ENCODE measurements at regions not wholly inside any gene's neighbourhood (a gene's known extent, or its start where the extent isn't known, plus 50 kb on each side); places are given as distances from the start of the nearest gene placed in this dataset.
"Not testable (repeated sequence)": the region's sequence is repeated elsewhere in the genome, so short reads cannot be mapped to it uniquely, and the experiment has no call there.

- TF ChIP-seq CTCF (IDR thresholded peaks at IDR 0.05; ENCODE audit: insufficient read depth, low read length); REST (IDR thresholded peaks at IDR 0.05; ENCODE audit: insufficient replicate concordance, low read depth); SPI1 (IDR thresholded peaks at IDR 0.05; ENCODE audit: borderline replicate concordance, low read depth); GABPA (IDR thresholded peaks at IDR 0.05; ENCODE audit: low read depth); POLR2AphosphoS5 (IDR thresholded peaks at IDR 0.05; ENCODE audit: low read depth): not testable (repeated sequence)
Observed at GRCh38 chr5:176061660-176062059, 93.5 kb upstream of the THOC3 start.
